ENCODE measurements at regions not wholly inside any gene's neighbourhood (a gene's known extent, or its start where the extent isn't known, plus 50 kb on each side); places are given as distances from the start of the nearest gene placed in this dataset.

- in situ Hi-C loops (cut with MboI; ENCODE audit: low sequenced_read_pairs) = no loop called here
Measured at GRCh38 chr14:86723254-86723624, 1193.3 kb downstream of the FLRT2 start.

More at GRCh38 chr14:86723254-86723624, 1193.3 kb downstream of the FLRT2 start:
- no peak overlapping the region for H2BK15ac ChIP-seq (ENCODE audit: low read depth, low read length)
- H3K18ac ChIP-seq (ENCODE audit: low read depth, low read length) = no peak overlapping the region
- H2BK20ac ChIP-seq (ENCODE audit: low read depth, low read length) = no peak overlapping the region
- ChIA-PET POLR2A (ENCODE audit: unreplicated experiment) (no interaction called here), CTCF (no interaction called here)
- H2BK5ac ChIP-seq (ENCODE audit: low read depth, low read length, poor library complexity, severe bottlenecking) = no peak overlapping the region
- no peak overlapping the region for H3K23ac ChIP-seq (ENCODE audit: low read depth, low read length)
- intact Hi-C loops (cut with micrococcal nuclease) = no loop called here
- H3K79me1 ChIP-seq (ENCODE audit: low read depth in 1 of 2, low read length in 2 of 2) = no peaks in the 10 kb centered on the region
- H3K4me3 ChIP-seq (ENCODE audit: insufficient read depth, low read depth, low read length) = no peak overlapping the region
- ATAC-seq (ENCODE audit: low read depth) (no peak), DNase-seq (peak; percentile 48)
- no peak overlapping the region for H3K9ac ChIP-seq (ENCODE audit: low read depth, low read length)
- TF ChIP-seq RAD21 (IDR thresholded peaks at IDR 0.05; ENCODE audit: low read length) (no peak), CEBPB (IDR thresholded peaks at IDR 0.05; ENCODE audit: low read depth, low read length) (no peak), USF2 (IDR thresholded peaks at IDR 0.05; ENCODE audit: low read depth, low read length) (no peak), BHLHE40 (IDR thresholded peaks at IDR 0.05; ENCODE audit: low read depth, low read length) (no peak), FOS (IDR thresholded peaks at IDR 0.05; ENCODE audit: low read depth, low read length) (no peak), POLR2A (IDR thresholded peaks at IDR 0.05; ENCODE audit: low read depth, low read length) (no peak), CTCF (conservative IDR thresholded peaks at IDR 0.05; ENCODE audit: low read depth, low read length) (no peak), MAZ (IDR thresholded peaks at IDR 0.05; ENCODE audit: borderline replicate concordance, low read depth, low read length) (no peak), MAFK (IDR thresholded peaks at IDR 0.05; ENCODE audit: low read depth, low read length) (no peak), RCOR1 (IDR thresholded peaks at IDR 0.05; ENCODE audit: insufficient replicate concordance, low read length) (no peak), ELK1 (IDR thresholded peaks at IDR 0.05; ENCODE audit: borderline replicate concordance, low read depth, low read length) (no peak), RFX5 (IDR thresholded peaks at IDR 0.05; ENCODE audit: low read depth, low read length) (no peak), MXI1 (IDR thresholded peaks at IDR 0.05; ENCODE audit: borderline replicate concordance, low read depth, low read length) (no peak), NFE2L2 (IDR thresholded peaks at IDR 0.05; ENCODE audit: low read depth, low read length) (no peak), SMC3 (IDR thresholded peaks at IDR 0.05; ENCODE audit: low read depth, low read length) (no peak)
- BruUV-seq (replicated peaks) = no TSS peak
- H2AK9ac ChIP-seq (replicated peaks; ENCODE audit: low read depth, low read length, poor library complexity) = no peak overlapping the region
- no peaks in the 10 kb centered on the region for H3K4me1 ChIP-seq (ENCODE audit: control insufficient read depth, insufficient read depth, low read length)
- H3K4ac ChIP-seq (ENCODE audit: low read depth, low read length) = no peak overlapping the region
- no peak overlapping the region for H3K56ac ChIP-seq (ENCODE audit: extremely low read depth, insufficient read depth, low read length)
- H2AFZ ChIP-seq (replicated peaks; ENCODE audit: low read length, poor library complexity) = no peak overlapping the region
- no peaks in the 10 kb centered on the region for H3K27me3 ChIP-seq (ENCODE audit: control insufficient read depth, insufficient read depth, low read length)
- no peak overlapping the region for H3K14ac ChIP-seq (replicated peaks; ENCODE audit: low read depth, low read length)
- no peaks in the 10 kb centered on the region for H3K36me3 ChIP-seq (ENCODE audit: control insufficient read depth, insufficient read depth, low read length)
- dilution Hi-C loops (cut with HindIII; ENCODE audit: low sequenced_read_pairs, unreplicated experiment) = no loop called here
- no peak overlapping the region for H2BK120ac ChIP-seq (ENCODE audit: low read depth, low read length)
- no peak overlapping the region for H4K5ac ChIP-seq (ENCODE audit: low read depth, low read length)
- no peaks in the 10 kb centered on the region for H3K9me3 ChIP-seq (ENCODE audit: control insufficient read depth, insufficient read depth, low read length)
- H3K4me2 ChIP-seq (ENCODE audit: low read depth, low read length) = no peak overlapping the region
- H2AK5ac ChIP-seq (ENCODE audit: low read depth, low read length) = no peak overlapping the region
- no peaks in the 10 kb centered on the region for H3K9me1 ChIP-seq (ENCODE audit: insufficient read depth, low read length)
- no peak overlapping the region for H4K91ac ChIP-seq (ENCODE audit: insufficient read depth, low read depth, low read length)
- H4K20me1 ChIP-seq (ENCODE audit: insufficient read depth, low read length) = no peaks in the 10 kb centered on the region
- no peak overlapping the region for H4K8ac ChIP-seq (ENCODE audit: low read depth in 2 of 2, low read length in 2 of 2)
- no peak overlapping the region for H3K27ac ChIP-seq (ENCODE audit: insufficient read depth, low read length)

Measured in IMR-90 (cell line).